ENCODE measurements at regions not wholly inside any gene's neighbourhood (a gene's known extent, or its start where the extent isn't known, plus 50 kb on each side); places are given as distances from the start of the nearest gene placed in this dataset.

GRCh38 chr18:78681934-78682333, 297.7 kb upstream of the SALL3 start:
- DNase-seq (no peak), ATAC-seq (replicated peaks in 1 of 2) (no peak)
- Mint-ChIP-seq H3K4me1 (ENCODE audit: low read depth) (no peaks in the 10 kb centered on the region), H3K4me3 (no peak overlapping the region), H3K9me3 (no peaks in the 10 kb centered on the region), H3K27ac (no peak overlapping the region), H3K27me3 (ENCODE audit: low read depth) (no peaks in the 10 kb centered on the region), H3K36me3 (ENCODE audit: insufficient read depth in 2 of 2) (no peaks in the 10 kb centered on the region)

DNA sequence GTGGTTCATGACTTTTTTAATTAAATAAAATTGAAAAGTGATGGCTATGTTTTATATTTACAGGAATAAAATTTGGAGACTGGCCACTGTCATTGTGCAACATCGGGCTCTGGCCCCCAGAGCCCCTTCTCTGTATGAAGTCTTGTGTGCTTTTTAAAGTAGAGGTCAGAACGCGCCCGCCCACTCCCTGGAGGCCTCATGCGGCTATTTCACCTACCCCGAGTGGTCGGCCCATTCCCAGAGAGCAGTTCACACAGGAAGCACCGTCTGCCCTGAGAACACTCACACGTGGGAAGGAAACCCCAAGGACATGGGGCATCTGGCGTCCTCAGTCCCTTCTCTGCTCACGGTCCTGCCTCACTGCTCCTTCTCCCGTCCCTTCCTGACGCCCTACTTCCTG, 296.9 kb upstream of the SALL3 start:
- Mint-ChIP-seq H3K9me3 (no peaks in the 10 kb centered on the region), H3K4me1 (ENCODE audit: low read depth) (no peaks in the 10 kb centered on the region), H3K36me3 (ENCODE audit: insufficient read depth in 2 of 2) (no peaks in the 10 kb centered on the region), H3K27me3 (ENCODE audit: low read depth) (no peaks in the 10 kb centered on the region), H3K4me3 (no peak overlapping the region), H3K27ac (no peak overlapping the region)
- ATAC-seq (replicated peaks in 1 of 2) (no peak), DNase-seq (no peak)

DNA sequence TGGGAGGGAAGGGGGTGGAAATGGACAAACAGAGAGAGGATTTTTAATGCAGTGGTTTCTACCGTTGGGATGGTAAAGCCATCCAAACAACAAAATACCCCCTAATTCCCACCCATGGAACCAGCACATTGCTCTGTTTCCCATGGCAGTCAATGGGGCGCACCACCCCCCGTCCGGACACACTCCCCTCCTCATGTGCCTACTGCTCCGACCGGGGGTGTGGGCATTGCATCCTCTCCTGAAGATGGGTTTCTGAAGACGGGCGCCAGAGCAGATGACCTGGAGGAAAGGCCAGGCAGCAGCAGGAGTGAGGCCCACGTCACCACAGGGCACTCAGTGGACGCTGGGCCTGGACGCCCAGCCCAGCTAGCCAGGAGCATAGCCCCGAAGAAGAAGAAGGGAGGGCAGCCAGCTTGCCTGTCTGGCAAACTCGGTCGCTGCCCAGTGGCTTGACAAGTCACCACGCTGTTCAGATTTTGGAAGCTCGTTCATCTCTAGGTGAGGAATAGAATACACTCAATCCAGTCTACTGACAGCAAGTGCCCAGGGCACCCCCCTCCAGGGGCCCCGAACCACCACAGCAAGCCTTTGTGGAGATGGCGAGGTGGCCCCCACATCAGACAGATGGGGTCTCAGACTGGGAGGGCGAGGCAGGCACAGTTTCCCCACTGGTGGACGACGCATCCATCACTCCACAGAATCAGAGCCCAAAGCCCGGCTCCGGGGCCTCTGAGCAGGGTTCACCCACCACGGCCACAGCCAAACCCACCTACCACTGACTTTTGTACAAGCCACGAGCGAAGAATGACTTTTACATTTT, 296.2 kb upstream of the SALL3 start:
- no peaks in the 10 kb centered on the region for H3K4me1 Mint-ChIP-seq (ENCODE audit: low read depth)
- H3K36me3 Mint-ChIP-seq (ENCODE audit: insufficient read depth in 2 of 2): no peaks in the 10 kb centered on the region
- H3K27me3 Mint-ChIP-seq (ENCODE audit: low read depth): no peaks in the 10 kb centered on the region
- H3K27ac Mint-ChIP-seq: no peak overlapping the region
- H3K4me3 Mint-ChIP-seq: no peak overlapping the region
- H3K9me3 Mint-ChIP-seq: no peaks in the 10 kb centered on the region
- DNase-seq (no peak), ATAC-seq (replicated peaks in 1 of 2) (no peak)

GRCh38 chr18:78685250-78685979, 294.2 kb upstream of the SALL3 start:
- H3K4me3 Mint-ChIP-seq: no peak overlapping the region
- no peaks in the 10 kb centered on the region for H3K36me3 Mint-ChIP-seq (ENCODE audit: insufficient read depth in 2 of 2)
- H3K4me1 Mint-ChIP-seq (ENCODE audit: low read depth): no peaks in the 10 kb centered on the region
- no peak overlapping the region for H3K27ac Mint-ChIP-seq
- DNase-seq: no peak
- no peaks in the 10 kb centered on the region for H3K27me3 Mint-ChIP-seq (ENCODE audit: low read depth)
- H3K9me3 Mint-ChIP-seq: no peaks in the 10 kb centered on the region
- no peak for ATAC-seq (replicated peaks in 1 of 2)

DNA sequence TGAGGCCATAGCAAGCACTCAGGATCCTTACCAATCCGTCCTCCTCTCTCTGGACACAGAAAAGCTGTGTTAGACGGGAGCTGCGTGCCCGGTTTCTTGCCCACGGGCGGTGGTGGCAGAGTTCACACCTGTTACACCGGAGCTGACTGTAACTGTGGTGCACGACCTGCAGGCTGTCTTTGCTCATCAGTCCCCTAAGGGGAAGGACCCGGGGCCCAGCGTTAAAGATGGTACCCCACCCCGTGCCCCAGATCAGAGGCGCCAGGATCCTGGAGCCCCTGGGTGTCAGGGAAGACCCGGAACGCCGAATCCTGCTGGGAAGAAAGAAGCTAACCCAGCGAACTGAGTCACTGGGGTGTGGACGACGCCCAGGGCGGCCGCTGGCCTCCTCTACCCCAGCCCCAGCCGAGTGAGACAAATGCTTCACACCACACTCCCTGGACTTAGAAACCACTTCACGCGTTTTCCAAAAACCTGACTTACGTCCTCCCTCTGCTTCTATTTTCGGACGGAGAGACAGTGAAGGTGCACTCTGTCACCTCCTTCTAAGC, 293.6 kb upstream of the SALL3 start:
- Mint-ChIP-seq H3K4me1 (ENCODE audit: low read depth) (no peaks in the 10 kb centered on the region), H3K27me3 (ENCODE audit: low read depth) (no peaks in the 10 kb centered on the region), H3K36me3 (ENCODE audit: insufficient read depth in 2 of 2) (no peaks in the 10 kb centered on the region), H3K4me3 (no peak overlapping the region), H3K27ac (no peak overlapping the region), H3K9me3 (no peaks in the 10 kb centered on the region)
- DNase-seq (no peak), ATAC-seq (replicated peaks in 1 of 2) (no peak)

DNA sequence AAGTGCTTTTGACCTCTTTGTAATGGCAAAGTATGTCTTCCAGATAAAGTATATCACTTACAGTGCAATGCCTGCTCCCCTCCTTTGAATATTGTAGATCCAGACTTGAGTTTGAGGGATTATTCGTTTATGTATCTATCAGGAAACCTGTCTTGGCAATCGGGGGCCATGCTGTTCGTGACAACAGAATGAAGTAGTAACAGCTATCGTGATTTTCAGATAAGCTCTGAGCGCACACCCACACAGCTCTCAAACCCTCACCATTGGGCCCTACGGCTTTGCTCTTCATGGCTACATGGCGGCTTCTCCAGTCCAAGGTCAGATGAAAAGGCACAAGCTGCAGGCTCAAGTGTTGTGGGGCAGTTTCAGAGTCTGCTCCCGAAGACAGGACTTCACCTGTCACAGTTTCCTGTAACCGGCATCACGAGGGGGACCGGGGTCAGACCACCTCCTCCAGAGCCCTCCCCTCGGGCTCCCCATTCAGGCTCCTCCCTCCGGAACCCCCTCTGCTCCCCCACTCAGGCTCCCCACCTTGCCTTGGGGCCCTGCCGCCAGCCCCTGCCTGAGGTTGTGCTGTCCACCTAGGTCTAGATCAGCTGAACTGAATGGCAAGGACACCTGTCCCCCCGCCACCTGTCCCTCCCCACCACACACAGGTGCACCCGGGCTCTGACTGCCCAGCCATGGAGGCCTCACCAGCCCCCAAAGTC, 292.5 kb upstream of the SALL3 start:
- Mint-ChIP-seq H3K27me3 (ENCODE audit: low read depth) (no peaks in the 10 kb centered on the region), H3K4me3 (no peak overlapping the region), H3K9me3 (no peaks in the 10 kb centered on the region), H3K27ac (no peak overlapping the region), H3K4me1 (ENCODE audit: low read depth) (no peaks in the 10 kb centered on the region), H3K36me3 (ENCODE audit: insufficient read depth in 2 of 2) (no peaks in the 10 kb centered on the region)
- DNase-seq (no peak), ATAC-seq (replicated peaks in 1 of 2) (no peak)

DNA sequence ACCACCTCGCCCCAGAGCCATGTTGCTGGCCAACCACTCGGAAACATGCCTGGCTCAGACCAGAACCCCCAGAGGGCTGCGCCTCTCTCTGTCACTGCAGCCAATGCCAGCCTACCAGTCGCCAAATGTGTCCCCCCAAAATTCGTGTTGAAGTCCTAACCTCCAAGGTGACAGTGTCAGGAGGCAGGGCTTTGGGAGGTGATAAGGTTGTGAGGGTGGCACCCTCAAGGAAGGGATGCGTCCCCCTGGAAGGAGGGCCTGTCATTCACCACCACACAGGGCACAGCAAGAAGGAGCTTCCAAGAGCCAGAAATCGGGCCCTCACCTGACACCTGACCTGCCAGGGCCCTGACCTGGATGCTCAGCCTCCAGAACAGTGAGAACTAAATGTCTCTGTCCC, 291.9 kb upstream of the SALL3 start:
- DNase-seq: no peak
- Mint-ChIP-seq H3K36me3 (ENCODE audit: insufficient read depth in 2 of 2) (no peaks in the 10 kb centered on the region), H3K27me3 (ENCODE audit: low read depth) (no peaks in the 10 kb centered on the region), H3K4me1 (ENCODE audit: low read depth) (no peaks in the 10 kb centered on the region), H3K9me3 (no peaks in the 10 kb centered on the region), H3K27ac (no peak overlapping the region), H3K4me3 (no peak overlapping the region)
- ATAC-seq (replicated peaks in 1 of 2): no peak

- Mint-ChIP-seq H3K27me3 (ENCODE audit: low read depth) (no peaks in the 10 kb centered on the region), H3K36me3 (ENCODE audit: insufficient read depth in 2 of 2) (no peaks in the 10 kb centered on the region), H3K4me3 (no peak overlapping the region), H3K9me3 (no peaks in the 10 kb centered on the region), H3K4me1 (ENCODE audit: low read depth) (no peaks in the 10 kb centered on the region), H3K27ac (no peak overlapping the region)
- no peak for DNase-seq
- ATAC-seq (replicated peaks in 1 of 2): no peak
Observed at GRCh38 chr18:78688249-78688648, 291.4 kb upstream of the SALL3 start.

DNA sequence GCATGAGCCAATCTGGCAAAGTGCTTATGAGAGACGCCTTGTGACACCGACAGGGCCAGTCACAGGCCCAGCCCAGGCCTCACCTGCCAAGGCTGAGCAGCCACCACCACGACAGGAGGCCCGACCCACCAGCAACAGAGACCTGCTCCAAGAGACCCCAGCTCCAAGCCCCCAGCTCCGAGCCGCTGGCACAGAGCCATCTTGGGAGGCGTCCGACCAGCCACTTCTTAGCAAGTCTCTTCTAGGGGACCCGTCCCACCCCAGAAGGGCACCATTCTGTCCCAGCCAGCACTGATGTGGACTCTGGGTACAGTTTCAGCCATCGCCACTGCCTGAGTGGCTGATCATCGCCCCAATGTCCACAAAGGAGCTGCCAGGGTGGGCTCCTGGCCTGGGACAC, 290.7 kb upstream of the SALL3 start:
- H3K4me3 Mint-ChIP-seq: no peak overlapping the region
- DNase-seq: no peak
- H3K27ac Mint-ChIP-seq: no peak overlapping the region
- no peaks in the 10 kb centered on the region for H3K27me3 Mint-ChIP-seq (ENCODE audit: low read depth)
- H3K9me3 Mint-ChIP-seq: no peaks in the 10 kb centered on the region
- no peaks in the 10 kb centered on the region for H3K36me3 Mint-ChIP-seq (ENCODE audit: insufficient read depth in 2 of 2)
- H3K4me1 Mint-ChIP-seq (ENCODE audit: low read depth): no peaks in the 10 kb centered on the region
- no peak for ATAC-seq (replicated peaks in 1 of 2)

- H3K9me3 Mint-ChIP-seq: no peaks in the 10 kb centered on the region
- ATAC-seq (replicated peaks in 1 of 2) (no peak), DNase-seq (no peak)
- H3K27me3 Mint-ChIP-seq (ENCODE audit: low read depth): no peaks in the 10 kb centered on the region
- no peaks in the 10 kb centered on the region for H3K4me1 Mint-ChIP-seq (ENCODE audit: low read depth)
- no peak overlapping the region for H3K27ac Mint-ChIP-seq
- H3K4me3 Mint-ChIP-seq: no peak overlapping the region
- H3K36me3 Mint-ChIP-seq (ENCODE audit: insufficient read depth in 2 of 2): no peaks in the 10 kb centered on the region
Observed at GRCh38 chr18:78689606-78690005, 290.0 kb upstream of the SALL3 start.

GRCh38 chr18:78692105-78692504, 287.5 kb upstream of the SALL3 start:
- no peaks in the 10 kb centered on the region for H3K9me3 Mint-ChIP-seq
- H3K27me3 Mint-ChIP-seq (ENCODE audit: low read depth): no peaks in the 10 kb centered on the region
- H3K4me3 Mint-ChIP-seq: no peak overlapping the region
- DNase-seq (no peak), ATAC-seq (replicated peaks in 1 of 2) (peak; percentile 44 to 58)
- H3K4me1 Mint-ChIP-seq (ENCODE audit: low read depth): no peaks in the 10 kb centered on the region
- H3K36me3 Mint-ChIP-seq (ENCODE audit: insufficient read depth in 2 of 2): no peaks in the 10 kb centered on the region
- H3K27ac Mint-ChIP-seq: no peak overlapping the region

- H3K27ac Mint-ChIP-seq: no peak overlapping the region
- no peaks in the 10 kb centered on the region for H3K36me3 Mint-ChIP-seq (ENCODE audit: insufficient read depth in 2 of 2)
- no peaks in the 10 kb centered on the region for H3K4me1 Mint-ChIP-seq (ENCODE audit: low read depth)
- H3K9me3 Mint-ChIP-seq: no peaks in the 10 kb centered on the region
- no peak overlapping the region for H3K4me3 Mint-ChIP-seq
- DNase-seq (no peak), ATAC-seq (replicated peaks in 1 of 2) (no peak)
- no peaks in the 10 kb centered on the region for H3K27me3 Mint-ChIP-seq (ENCODE audit: low read depth)
Observed at GRCh38 chr18:78693429-78693828, 286.2 kb upstream of the SALL3 start.

DNA sequence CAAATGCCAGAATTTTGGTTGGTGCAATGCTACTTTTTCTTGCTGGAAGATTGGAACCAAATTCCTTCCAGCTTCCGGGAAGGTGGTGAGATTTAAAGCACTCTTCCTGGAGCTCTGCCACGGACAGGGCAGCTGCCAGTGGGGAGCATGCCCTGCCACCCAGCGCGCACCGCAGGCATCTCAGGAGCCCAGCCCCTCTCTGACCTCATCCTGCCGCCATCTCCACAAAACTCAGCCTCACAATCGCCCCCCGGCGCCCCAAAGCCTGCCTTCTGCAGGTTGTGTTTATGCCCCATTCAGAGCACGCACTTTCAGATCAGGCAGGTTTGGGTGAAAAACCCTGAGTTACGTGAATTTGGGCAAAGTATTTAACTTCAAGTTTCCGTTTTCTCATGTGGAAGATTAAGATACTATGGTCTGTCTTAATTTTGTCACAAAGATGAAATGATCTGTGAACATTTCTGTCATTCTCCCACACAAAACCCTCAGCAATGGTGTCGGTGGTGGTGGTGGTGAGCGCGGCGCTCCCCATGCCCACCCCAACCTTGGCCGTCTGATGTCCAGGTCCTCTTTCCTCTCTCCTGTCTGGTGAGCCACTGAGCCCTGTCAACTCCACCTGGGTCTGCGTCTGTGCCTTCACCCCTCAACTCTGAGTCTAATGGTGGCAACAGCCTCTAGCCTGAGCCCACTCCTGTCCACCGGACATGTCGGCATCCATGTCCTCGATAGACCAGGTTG, 282.8 kb upstream of the SALL3 start:
- Mint-ChIP-seq H3K4me1 (ENCODE audit: low read depth) (no peaks in the 10 kb centered on the region), H3K36me3 (ENCODE audit: insufficient read depth in 2 of 2) (no peaks in the 10 kb centered on the region), H3K27me3 (ENCODE audit: low read depth) (no peaks in the 10 kb centered on the region), H3K27ac (no peak overlapping the region), H3K9me3 (no peaks in the 10 kb centered on the region), H3K4me3 (no peak overlapping the region)
- ATAC-seq (replicated peaks in 1 of 2): no peak
- no peak for DNase-seq

Data from activated T-cell treated with anti-CD3 and anti-CD28 coated beads, Interleukin-2, amount 50 U/mL, for 72 hours (primary cell).